HG02763 (cell line): ENCODE measurements at regions not wholly inside any gene's neighbourhood (a gene's known extent, or its start where the extent isn't known, plus 50 kb on each side); places are given as distances from the start of the nearest gene placed in this dataset.

Experiments used
- ATAC-seq: cut with Tn5 transposase; IDR thresholded peaks from one replicate; pipeline ENCODE4 v1.9.1; 2021; ENCODE audit warnings: mild to moderate bottlenecking, moderate library complexity; ENCODE audit not compliant: unreplicated experiment

GRCh38 chr3:94256888-94257813 is 194.3 kb downstream of the NSUN3 start:
- ATAC-seq: no peak

- no peak for ATAC-seq
These were observed 196.0 kb downstream of the NSUN3 start for GRCh38 chr3:94258851-94259250.

GRCh38 chr3:94259291-94259690 is 196.4 kb downstream of the NSUN3 start:
- no peak for ATAC-seq

GRCh38 chr3:94269763-94270162 is 206.9 kb downstream of the NSUN3 start:
- ATAC-seq: no peak

GRCh38 chr3:94272016-94272415 is 209.2 kb downstream of the NSUN3 start:
- no peak for ATAC-seq

- no peak for ATAC-seq
These were observed 218.1 kb downstream of the NSUN3 start for GRCh38 chr3:94280958-94281357.

GRCh38 chr3:94285872-94286271 is 223.0 kb downstream of the NSUN3 start:
- ATAC-seq: no peak

GRCh38 chr3:94291686-94292085 is 228.8 kb downstream of the NSUN3 start:
- ATAC-seq: no peak

- no peak for ATAC-seq
These were observed 229.3 kb downstream of the NSUN3 start for GRCh38 chr3:94292151-94292550.

GRCh38 chr3:94293793-94294195 is 230.9 kb downstream of the NSUN3 start:
- ATAC-seq: no peak

GRCh38 chr3:94294806-94295205 is 231.9 kb downstream of the NSUN3 start:
- ATAC-seq: no peak

- ATAC-seq: no peak
These were observed 236.9 kb downstream of the NSUN3 start for GRCh38 chr3:94299716-94300115.

- ATAC-seq: no peak
These were observed 238.5 kb downstream of the NSUN3 start for GRCh38 chr3:94301366-94301765.

- no peak for ATAC-seq
These were observed 240.4 kb downstream of the NSUN3 start for GRCh38 chr3:94303266-94303665.

GRCh38 chr3:94303897-94304296 is 241.0 kb downstream of the NSUN3 start:
- ATAC-seq: no peak

- ATAC-seq: no peak
These were observed 242.1 kb downstream of the NSUN3 start for GRCh38 chr3:94304954-94305353.

- no peak for ATAC-seq
These were observed 243.2 kb downstream of the NSUN3 start for GRCh38 chr3:94305835-94306611.

GRCh38 chr3:94307588-94307987 is 244.7 kb downstream of the NSUN3 start:
- no peak for ATAC-seq

- ATAC-seq: no peak
These were observed 245.9 kb downstream of the NSUN3 start for GRCh38 chr3:94308767-94309166.

GRCh38 chr3:94310341-94311135 is 247.7 kb downstream of the NSUN3 start:
- no peak for ATAC-seq

- ATAC-seq: no peak
These were observed 248.8 kb downstream of the NSUN3 start for GRCh38 chr3:94311651-94312050.
